GM18511 (cell line): ENCODE measurements at regions not wholly inside any gene's neighbourhood (a gene's known extent, or its start where the extent isn't known, plus 50 kb on each side); places are given as distances from the start of the nearest gene placed in this dataset.

ENCODE experiments used
- ATAC-seq: cut with Tn5 transposase; IDR thresholded peaks from one replicate; pipeline ENCODE4 v1.9.1; 2021; ENCODE audit warnings: mild to moderate bottlenecking, moderate library complexity; ENCODE audit not compliant: unreplicated experiment

- ATAC-seq = no peak
Observed at GRCh38 chr2:136482006-136482405, 283.3 kb upstream of the THSD7B start.

- ATAC-seq = no peak
Observed at GRCh38 chr2:136479696-136480095, 285.6 kb upstream of the THSD7B start.

DNA sequence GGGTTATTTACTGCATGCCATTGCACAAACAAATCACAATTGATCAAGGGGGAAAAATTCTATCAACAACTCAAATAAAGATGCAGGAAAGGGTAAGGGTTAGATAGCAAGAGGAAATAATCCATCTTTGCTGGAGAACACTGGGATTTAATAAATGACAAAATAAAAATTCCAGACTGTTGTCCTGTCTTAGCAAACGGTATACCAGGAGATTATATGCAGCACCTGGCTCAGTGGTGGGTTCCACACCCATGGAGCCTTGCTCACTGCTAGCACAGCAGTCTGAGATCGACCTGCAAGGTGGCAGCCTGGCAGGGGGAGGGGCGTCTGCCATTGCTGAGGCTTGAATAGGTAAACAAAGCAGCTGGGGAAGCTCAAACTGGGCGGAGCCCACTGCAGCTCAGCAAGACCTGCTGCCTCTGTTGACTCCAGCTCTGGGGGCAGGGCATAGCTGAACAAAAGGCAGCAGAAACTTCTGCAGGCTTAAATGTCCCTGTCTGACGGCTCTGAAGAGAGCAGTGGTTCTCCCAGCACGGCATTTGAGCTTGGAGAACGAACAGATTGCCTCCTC is 296.5 kb upstream of the THSD7B start:
- no peak for ATAC-seq

DNA sequence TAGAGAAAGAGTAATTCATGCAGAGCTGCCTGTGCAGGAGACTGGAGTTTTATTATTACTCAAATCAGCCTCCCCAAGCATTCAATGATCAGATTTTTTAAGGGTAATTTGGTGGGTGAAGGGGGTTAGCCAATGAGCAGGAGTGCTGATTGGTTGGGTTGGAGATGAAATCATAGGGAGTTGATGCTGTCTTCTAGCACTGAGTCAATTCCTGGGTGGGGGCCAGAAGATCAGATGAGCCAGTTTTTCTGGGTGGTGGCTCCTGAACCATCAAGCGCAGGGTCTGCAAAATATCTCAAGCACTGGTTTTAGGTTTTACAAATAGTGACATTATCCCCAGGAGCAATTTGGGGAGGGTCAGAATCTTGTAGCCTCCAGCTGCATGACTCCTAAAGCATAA is 312.8 kb upstream of the THSD7B start:
- no peak for ATAC-seq

DNA sequence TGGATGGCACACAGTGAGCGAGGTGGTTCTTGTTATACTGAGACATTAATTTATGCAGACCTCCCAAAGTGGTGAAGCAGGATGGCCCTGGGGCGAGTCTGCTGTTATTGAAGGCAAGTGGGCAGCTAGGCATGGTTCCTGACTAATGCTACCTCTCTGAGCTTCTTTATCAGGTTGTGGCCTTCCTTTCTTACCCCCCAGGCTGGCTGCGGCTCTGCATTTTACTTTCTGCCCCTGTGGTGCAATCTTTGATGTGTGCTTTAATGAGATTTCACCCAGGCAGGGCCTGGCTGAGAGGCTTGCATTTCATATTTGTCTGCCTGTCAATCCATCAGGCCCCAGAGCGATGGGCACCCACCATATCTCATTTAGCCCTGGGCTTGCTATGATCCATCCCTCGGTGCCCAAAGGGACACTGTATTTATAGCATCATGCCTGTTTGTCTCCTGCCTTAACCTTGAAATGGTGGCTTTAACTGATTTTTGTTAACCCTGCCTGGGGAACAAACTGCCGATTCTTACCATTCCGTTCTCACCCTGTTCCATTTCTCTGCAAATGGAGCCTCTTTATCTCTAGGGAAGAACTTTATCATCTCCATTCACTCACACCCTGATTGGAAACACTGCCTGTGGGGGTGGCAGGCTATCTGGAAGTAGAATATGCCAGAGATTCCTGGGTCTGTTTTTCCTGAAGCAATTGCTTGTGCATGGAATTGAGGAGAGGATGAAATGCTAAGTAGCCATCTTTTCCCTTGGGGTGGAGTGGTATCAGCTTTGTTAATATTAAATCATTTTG is 316.2 kb upstream of the THSD7B start:
- no peak for ATAC-seq

GRCh38 chr2:136448432-136448831 is 316.9 kb upstream of the THSD7B start:
- no peak for ATAC-seq

- no peak for ATAC-seq
Observed at GRCh38 chr2:136444323-136444722, 321.0 kb upstream of the THSD7B start.

DNA sequence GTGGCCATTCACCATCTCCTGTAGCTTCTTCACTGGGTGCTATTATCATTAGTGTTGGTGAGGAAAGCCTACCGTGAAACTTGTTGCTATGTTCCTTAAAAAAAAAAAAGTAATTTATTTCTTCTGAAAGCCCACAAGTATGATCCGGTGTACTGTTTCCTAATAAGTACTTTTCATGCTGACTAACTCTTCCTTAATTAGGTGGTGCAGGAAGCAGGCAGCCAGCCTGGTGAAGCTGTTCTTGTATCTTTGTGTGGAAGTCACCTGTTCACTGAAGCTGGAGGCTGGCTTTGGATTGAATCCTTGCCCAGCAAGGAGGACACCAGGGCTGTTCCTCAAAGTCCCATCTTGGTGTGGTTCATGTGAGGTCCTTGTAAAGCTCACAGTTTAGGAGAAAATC is 321.7 kb upstream of the THSD7B start:
- ATAC-seq = no peak

- no peak for ATAC-seq
Observed at GRCh38 chr2:136441979-136442714, 323.2 kb upstream of the THSD7B start.

DNA sequence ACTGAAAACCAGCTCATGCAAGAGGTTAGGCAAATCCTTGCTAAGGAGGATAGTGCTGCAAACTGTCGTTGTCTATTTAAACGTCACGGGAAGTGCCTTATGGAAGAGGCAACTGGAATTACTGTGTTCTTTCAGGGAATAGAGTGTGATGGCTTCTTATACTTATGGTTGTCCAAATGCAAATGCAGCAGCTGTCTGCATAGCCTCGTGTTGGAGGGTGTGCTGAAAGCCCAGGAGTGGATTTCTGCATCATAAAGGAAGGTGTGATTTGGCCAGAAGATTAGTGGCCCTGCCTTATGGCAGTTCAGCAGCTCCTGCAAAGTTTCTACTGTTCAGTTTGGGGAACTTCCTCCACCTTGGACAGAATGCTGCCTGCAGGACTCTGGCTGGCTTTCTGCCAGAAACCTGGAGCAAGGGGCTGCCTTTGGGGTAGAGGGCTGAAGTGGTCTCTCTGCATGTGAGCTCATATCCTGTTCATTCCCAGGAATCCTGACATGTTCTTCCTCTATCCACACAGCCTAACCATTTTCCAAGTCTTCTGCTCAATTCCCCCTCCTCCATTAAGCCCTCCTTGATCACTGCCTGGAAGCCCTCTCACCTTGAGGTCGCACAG is 321.2 kb upstream of the CXCR4 start:
- ATAC-seq = no peak

DNA sequence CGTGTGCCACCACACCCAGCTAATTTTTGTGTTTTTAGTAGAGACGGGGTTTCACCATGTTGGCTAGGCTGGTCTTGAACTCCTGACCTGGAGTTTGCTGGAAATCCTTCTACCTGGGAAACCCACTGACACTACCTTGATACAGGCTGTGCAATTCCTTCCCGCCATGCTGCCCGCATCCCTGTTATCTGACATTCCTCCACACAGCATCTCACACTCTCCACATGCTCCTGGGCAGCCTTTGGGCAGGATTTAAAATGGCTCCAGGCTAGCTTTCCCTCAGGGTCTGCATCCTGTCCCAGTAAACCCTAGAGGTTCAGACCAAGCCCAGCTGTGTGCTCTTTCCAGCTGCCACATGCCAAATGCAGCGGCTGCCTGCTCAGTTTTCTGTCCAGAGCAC is 319.5 kb upstream of the CXCR4 start:
- ATAC-seq = no peak

DNA sequence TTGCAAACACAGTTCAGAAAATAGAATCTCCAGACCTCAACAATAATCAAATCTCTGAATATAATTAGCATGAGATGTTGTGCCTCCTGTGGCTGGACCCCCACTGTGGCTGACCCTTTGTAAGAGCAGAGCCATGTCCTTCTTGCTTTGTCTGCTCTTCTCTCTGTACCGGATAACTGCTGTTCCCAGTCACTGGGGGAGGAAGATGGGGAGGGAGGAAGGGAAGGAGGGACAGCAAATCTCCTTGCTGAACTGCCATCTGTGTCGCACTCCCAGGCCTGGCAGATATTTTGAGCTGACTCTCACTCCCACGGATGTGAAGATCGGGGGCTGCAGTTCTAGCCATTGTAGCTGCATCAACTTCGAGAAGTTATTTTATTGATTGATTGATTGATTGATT is 319.0 kb upstream of the CXCR4 start:
- ATAC-seq = no peak

DNA sequence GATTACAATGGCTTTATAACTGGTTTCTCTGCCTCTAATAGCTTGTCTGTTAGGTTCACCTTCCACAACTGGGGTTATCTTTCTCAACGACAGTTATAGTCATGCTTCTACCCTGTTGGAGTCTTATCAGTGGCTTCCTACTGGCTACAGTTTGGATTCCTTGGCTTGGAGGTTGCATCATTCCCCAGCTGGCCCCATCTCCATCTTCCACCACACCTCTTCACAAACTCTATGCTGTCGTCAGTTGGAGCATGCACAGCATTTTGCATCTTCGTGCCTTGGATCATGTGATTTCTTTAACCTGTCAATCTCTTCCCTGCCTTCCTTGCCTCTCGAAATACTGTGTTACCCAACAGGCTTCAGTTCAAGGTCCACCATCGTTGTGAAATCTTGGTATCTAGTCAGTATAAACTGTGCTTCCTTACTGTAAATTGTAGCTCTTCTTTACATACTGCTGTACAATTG is 316.3 kb upstream of the CXCR4 start:
- ATAC-seq = no peak

- no peak for ATAC-seq
Observed at GRCh38 chr2:136433261-136433660, 315.3 kb upstream of the CXCR4 start.

DNA sequence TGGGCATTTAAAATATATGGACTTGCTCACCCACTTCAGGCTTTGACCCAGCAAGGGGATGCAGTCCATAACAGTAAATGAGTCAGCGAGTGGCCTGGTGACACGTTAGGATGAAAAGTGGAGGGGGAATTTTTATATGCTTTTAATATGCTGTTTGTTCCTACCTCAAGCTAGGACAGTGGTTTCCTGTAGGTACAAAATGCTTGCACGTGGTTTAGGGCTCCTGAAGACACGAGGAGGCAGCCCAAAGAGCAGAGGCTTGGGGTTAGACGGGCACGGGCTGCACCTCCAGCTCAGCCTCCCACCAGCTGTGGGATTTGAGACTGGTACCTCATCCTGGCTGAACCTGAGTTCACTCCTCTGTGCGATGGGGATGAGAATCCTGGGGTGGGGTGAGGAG is 306.2 kb upstream of the CXCR4 start:
- no peak for ATAC-seq

GRCh38 chr2:136423516-136423996 is 305.6 kb upstream of the CXCR4 start:
- ATAC-seq = peak; percentile 100

DNA sequence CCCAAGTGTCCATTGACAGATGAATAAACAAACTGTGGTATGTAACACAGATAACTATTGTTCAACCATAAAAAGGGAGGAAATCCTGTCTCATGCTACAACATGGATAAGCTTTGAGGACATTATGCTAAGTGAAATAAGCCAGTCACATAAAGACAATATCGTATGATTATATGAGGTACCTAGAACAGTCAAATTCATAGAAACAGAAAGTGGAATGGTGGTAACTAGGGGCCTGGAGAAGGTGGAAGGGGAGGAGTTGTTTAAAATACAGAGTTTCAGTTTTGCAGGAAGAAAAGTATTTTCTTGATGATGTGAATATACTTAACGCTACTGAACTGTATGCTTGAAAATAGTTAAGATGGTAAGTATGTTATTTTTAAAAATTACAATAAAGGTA is 304.6 kb upstream of the CXCR4 start:
- no peak for ATAC-seq

- no peak for ATAC-seq
Observed at GRCh38 chr2:136420346-136420745, 302.4 kb upstream of the CXCR4 start.

GRCh38 chr2:136411946-136412345 is 294.0 kb upstream of the CXCR4 start:
- ATAC-seq = no peak

DNA sequence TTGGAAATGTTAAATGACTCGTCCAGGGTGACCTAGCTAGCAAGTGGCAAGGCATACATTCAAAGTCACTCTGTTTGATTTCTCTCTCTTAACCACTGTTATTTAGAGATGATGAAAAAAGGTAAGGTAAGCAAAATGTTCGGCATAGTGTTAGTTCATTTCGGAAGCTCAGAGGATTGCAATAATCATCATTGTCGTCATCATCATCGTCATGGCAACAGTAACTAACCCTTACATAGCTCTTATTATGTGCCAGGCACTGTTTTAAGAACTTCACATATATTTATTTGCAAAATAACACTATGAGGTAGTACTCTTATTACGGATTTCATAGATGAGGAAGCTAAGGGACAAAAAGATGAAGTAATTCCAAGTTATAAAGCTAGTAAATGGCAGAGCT is 292.7 kb upstream of the CXCR4 start:
- no peak for ATAC-seq

GRCh38 chr2:136408795-136409194 is 290.8 kb upstream of the CXCR4 start:
- no peak for ATAC-seq
